ENCODE measurements at regions not wholly inside any gene's neighbourhood (a gene's known extent, or its start where the extent isn't known, plus 50 kb on each side); places are given as distances from the start of the nearest gene placed in this dataset.
"Not testable (repeated sequence)": the region's sequence is repeated elsewhere in the genome, so short reads cannot be mapped to it uniquely, and the experiment has no call there.

DNA sequence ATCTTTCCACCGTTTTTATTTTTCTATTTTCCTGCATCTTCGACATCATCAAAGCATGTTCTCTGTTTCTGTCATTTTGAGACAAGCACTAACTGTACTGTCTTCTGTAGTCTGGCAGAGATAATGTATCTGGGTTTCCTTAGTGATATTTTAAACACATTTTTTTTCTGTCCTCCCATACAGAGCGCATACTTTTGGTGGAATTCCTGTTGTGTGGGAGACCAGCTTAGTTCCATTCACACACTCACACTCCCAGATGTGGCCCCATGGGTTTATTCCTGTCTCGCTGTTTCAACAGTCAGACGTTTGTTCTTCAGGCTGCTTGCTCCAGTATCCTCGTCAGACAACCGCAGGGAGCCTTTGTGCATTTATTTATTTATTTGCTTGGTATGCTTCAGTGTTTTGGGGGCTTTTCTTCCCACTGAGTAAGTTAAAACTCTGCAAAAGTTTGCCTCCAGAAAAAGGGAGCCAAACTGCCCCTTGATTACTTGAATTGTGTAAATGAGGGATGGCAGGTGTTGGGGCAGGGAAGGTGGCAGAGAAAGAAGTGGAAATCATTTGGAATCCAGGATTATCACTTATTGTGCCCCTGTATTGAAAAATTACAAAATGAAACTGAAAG, 456.8 kb upstream of the KLF6 start:
- H3K36me3 ChIP-seq (ENCODE audit: control insufficient read depth in 4 of 4, insufficient read depth in 3 of 4, low read depth in 1 of 4, low read length in 3 of 4): no peaks in the 10 kb centered on the region
- no peak overlapping the region for H3K4me3 ChIP-seq (ENCODE audit: low read depth in 1 of 3, low read length in 3 of 3)
- WGBS: 44% methylated on average over 7 of the region's 7 CpGs
- no peaks in the 10 kb centered on the region for H3K9me3 ChIP-seq (ENCODE audit: control insufficient read depth in 4 of 4, low read length in 3 of 4)
- peaks cover 0 to 3% (median 0%) of the 10 kb centered on the region in 4 donors for H3K4me1 ChIP-seq (ENCODE audit: control insufficient read depth in 4 of 4, insufficient read depth in 4 of 4, low read length in 3 of 4)
- H3K27me3 ChIP-seq (ENCODE audit: control insufficient read depth in 4 of 4, insufficient read depth in 4 of 4, low read length in 3 of 4): peaks cover 0 to 4% (median 0%) of the 10 kb centered on the region in 4 donors
- TF ChIP-seq RAD21 (IDR thresholded peaks at IDR 0.05) (peak in 1 of 2 donors; percentile 25), SP1 (IDR thresholded peaks at IDR 0.05) (peak; percentile 37), TAF1 (conservative IDR thresholded peaks at IDR 0.05) (peak; percentile 57)
- TF ChIP-seq, protein P1, sequence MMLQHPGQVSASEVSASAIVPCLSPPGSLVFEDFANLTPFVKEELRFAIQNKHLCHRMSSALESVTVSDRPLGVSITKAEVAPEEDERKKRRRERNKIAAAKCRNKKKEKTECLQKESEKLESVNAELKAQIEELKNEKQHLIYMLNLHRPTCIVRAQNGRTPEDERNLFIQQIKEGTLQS (IDR thresholded peaks at IDR 0.05): no peak
- H3K27ac ChIP-seq (ENCODE audit: low read depth in 1 of 2, low read length in 2 of 2): peak overlapping the region; percentile 43 to 48
- no peak for DNase-seq (ENCODE audit: low spot score)
- H3K9ac ChIP-seq (ENCODE audit: low read depth in 1 of 2, low read length in 2 of 2): no peak overlapping the region

DNA sequence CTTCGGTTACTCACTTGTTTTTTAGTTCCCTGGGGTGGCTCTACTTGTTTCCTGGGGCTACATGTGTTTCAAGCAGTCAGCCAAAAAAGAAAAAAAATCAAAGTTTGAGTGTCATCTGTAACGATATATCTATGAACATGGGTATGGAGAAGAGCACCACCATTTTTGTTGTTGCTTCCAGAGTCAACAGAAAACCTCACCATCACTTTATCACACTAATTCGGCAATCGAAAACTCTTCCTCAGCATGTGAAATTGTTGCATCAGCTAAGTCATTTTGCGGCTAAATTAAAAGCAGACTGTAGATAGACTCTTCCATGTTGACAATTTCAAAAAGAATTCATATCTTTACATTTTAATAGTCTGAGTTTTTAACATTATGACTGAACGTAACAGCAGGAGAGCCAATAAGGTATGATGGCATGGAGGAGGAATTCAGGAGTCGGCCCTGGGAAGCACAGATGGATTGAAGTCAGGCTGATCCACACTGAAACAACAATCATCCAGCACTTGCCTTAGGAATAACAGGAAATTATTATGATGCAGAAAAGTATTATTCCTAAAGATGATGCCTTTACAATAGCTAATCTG, 455.7 kb upstream of the KLF6 start:
- Histone ChIP-seq H3K9me3 (ENCODE audit: control insufficient read depth in 4 of 4, low read length in 3 of 4) (no peaks in the 10 kb centered on the region), H3K4me3 (ENCODE audit: low read depth in 1 of 3, low read length in 3 of 3) (no peak overlapping the region), H3K36me3 (ENCODE audit: control insufficient read depth in 4 of 4, insufficient read depth in 3 of 4, low read depth in 1 of 4, low read length in 3 of 4) (no peaks in the 10 kb centered on the region), H3K27me3 (ENCODE audit: control insufficient read depth in 4 of 4, insufficient read depth in 4 of 4, low read length in 3 of 4) (peaks cover 0 to 4% (median 0%) of the 10 kb centered on the region in 4 donors), H3K27ac (ENCODE audit: low read depth in 1 of 2, low read length in 2 of 2) (no peak overlapping the region), H3K4me1 (ENCODE audit: control insufficient read depth in 4 of 4, insufficient read depth in 4 of 4, low read length in 3 of 4) (peaks cover 0 to 3% (median 0%) of the 10 kb centered on the region in 4 donors), H3K9ac (ENCODE audit: low read depth in 1 of 2, low read length in 2 of 2) (no peak overlapping the region)
- WGBS: 88% methylated on average over 7 of the region's 7 CpGs
- TF ChIP-seq SP1 (IDR thresholded peaks at IDR 0.05) (no peak), RXRA (IDR thresholded peaks at IDR 0.05) (no peak), HNF4A (conservative IDR thresholded peaks at IDR 0.05) (no peak), TAF1 (conservative IDR thresholded peaks at IDR 0.05) (no peak), YY1 (IDR thresholded peaks at IDR 0.05) (no peak), NR2F2 (IDR thresholded peaks at IDR 0.05) (no peak), GABPA (IDR thresholded peaks at IDR 0.05 in 1 of 2, conservative IDR thresholded peaks at IDR 0.05 in 1 of 2) (no peak), HNF4G (IDR thresholded peaks at IDR 0.05) (no peak), JUND (IDR thresholded peaks at IDR 0.05) (no peak), EGR1 (IDR thresholded peaks at IDR 0.05; ENCODE audit: low read depth in 2 of 2) (no peak), RAD21 (IDR thresholded peaks at IDR 0.05) (no peak), FOXA1 (IDR thresholded peaks at IDR 0.05) (no peak)
- TF ChIP-seq, protein P2, sequence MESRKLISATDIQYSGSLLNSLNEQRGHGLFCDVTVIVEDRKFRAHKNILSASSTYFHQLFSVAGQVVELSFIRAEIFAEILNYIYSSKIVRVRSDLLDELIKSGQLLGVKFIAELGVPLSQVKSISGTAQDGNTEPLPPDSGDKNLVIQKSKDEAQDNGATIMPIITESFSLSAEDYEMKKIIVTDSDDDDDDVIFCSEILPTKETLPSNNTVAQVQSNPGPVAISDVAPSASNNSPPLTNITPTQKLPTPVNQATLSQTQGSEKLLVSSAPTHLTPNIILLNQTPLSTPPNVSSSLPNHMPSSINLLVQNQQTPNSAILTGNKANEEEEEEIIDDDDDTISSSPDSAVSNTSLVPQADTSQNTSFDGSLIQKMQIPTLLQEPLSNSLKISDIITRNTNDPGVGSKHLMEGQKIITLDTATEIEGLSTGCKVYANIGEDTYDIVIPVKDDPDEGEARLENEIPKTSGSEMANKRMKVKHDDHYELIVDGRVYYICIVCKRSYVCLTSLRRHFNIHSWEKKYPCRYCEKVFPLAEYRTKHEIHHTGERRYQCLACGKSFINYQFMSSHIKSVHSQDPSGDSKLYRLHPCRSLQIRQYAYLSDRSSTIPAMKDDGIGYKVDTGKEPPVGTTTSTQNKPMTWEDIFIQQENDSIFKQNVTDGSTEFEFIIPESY (IDR thresholded peaks at IDR 0.05): no peak
- TF ChIP-seq, protein P3, sequence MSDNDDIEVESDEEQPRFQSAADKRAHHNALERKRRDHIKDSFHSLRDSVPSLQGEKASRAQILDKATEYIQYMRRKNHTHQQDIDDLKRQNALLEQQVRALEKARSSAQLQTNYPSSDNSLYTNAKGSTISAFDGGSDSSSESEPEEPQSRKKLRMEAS (IDR thresholded peaks at IDR 0.05): no peak
- TF ChIP-seq, protein P1 (IDR thresholded peaks at IDR 0.05): no peak
- DNase-seq (ENCODE audit: low spot score): no peak

DNA sequence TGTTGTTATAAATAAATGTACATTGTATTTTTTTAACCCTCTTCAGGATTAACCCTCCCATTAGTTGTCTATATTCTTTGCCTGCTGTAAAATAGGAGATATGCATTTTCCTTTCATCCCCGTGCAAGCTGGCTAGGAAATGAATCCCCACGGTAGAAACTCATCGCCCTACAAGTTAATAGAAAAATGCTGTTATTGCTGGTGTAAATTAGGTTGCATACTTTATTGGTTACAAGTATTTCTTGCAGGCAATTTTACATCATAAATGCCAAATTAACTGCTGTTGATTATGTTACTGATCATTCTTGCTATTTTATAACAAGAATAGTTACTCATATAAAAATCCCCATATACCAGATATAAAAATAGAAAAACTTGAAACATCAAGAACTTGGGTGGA, 454.2 kb upstream of the KLF6 start:
- H3K27ac ChIP-seq (ENCODE audit: low read depth in 1 of 2, low read length in 2 of 2): no peak overlapping the region
- H3K4me1 ChIP-seq (ENCODE audit: control insufficient read depth in 4 of 4, insufficient read depth in 4 of 4, low read length in 3 of 4): peaks cover 0 to 3% (median 0%) of the 10 kb centered on the region in 4 donors
- no peak overlapping the region for H3K4me3 ChIP-seq (ENCODE audit: low read depth in 1 of 3, low read length in 3 of 3)
- no peaks in the 10 kb centered on the region for H3K27me3 ChIP-seq (ENCODE audit: control insufficient read depth in 4 of 4, insufficient read depth in 4 of 4, low read length in 3 of 4)
- WGBS: 89% methylated on average over 3 of the region's 3 CpGs
- H3K9me3 ChIP-seq (ENCODE audit: control insufficient read depth in 4 of 4, low read length in 3 of 4): no peaks in the 10 kb centered on the region
- H3K36me3 ChIP-seq (ENCODE audit: control insufficient read depth in 4 of 4, insufficient read depth in 3 of 4, low read depth in 1 of 4, low read length in 3 of 4): no peaks in the 10 kb centered on the region
- H3K9ac ChIP-seq (ENCODE audit: low read depth in 1 of 2, low read length in 2 of 2): no peak overlapping the region
- TF ChIP-seq YY1 (IDR thresholded peaks at IDR 0.05) (no peak), HNF4A (conservative IDR thresholded peaks at IDR 0.05) (no peak), TAF1 (conservative IDR thresholded peaks at IDR 0.05) (no peak), SP1 (IDR thresholded peaks at IDR 0.05) (no peak), GABPA (IDR thresholded peaks at IDR 0.05 in 1 of 2, conservative IDR thresholded peaks at IDR 0.05 in 1 of 2) (no peak), EGR1 (IDR thresholded peaks at IDR 0.05; ENCODE audit: low read depth in 2 of 2) (no peak), NR2F2 (IDR thresholded peaks at IDR 0.05) (no peak), RXRA (IDR thresholded peaks at IDR 0.05) (no peak), JUND (IDR thresholded peaks at IDR 0.05) (no peak), FOXA1 (IDR thresholded peaks at IDR 0.05) (no peak), HNF4G (IDR thresholded peaks at IDR 0.05) (no peak)
- TF ChIP-seq, protein P2 (IDR thresholded peaks at IDR 0.05): no peak
- TF ChIP-seq, protein P3 (IDR thresholded peaks at IDR 0.05): no peak
- TF ChIP-seq, protein P1 (IDR thresholded peaks at IDR 0.05): no peak
- no peak for DNase-seq (ENCODE audit: low spot score)

DNA sequence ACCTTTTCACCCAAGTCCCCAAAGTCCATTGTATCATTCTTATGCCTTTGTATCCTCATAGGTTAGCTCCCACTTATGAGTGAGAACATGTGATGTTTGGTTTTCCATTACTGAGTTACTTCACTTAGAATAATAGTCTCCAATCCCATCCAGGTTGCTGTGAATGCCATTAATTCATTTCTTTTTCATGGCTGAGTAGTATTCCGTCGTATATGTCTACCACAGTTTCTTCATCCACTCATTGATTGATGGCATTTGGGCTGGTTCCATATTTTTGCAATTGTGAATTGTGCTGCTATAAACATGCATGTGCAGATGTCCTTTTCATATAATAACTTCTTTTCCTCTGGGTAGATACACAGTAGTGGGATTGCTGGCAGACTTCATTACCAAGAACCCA, 451.9 kb upstream of the KLF6 start:
- H3K4me3 ChIP-seq (ENCODE audit: low read depth in 1 of 3, low read length in 3 of 3); H3K9me3 ChIP-seq (ENCODE audit: control insufficient read depth in 4 of 4, low read length in 3 of 4); H3K27me3 ChIP-seq (ENCODE audit: control insufficient read depth in 4 of 4, insufficient read depth in 4 of 4, low read length in 3 of 4); H3K4me1 ChIP-seq (ENCODE audit: control insufficient read depth in 4 of 4, insufficient read depth in 4 of 4, low read length in 3 of 4); H3K36me3 ChIP-seq (ENCODE audit: control insufficient read depth in 4 of 4, insufficient read depth in 3 of 4, low read depth in 1 of 4, low read length in 3 of 4); H3K9ac ChIP-seq (ENCODE audit: low read depth in 1 of 2, low read length in 2 of 2); DNase-seq (ENCODE audit: low spot score); H3K27ac ChIP-seq (ENCODE audit: low read depth in 1 of 2, low read length in 2 of 2): not testable (repeated sequence)
- 90% methylated on average over 2 of the region's 2 CpGs for WGBS

Measured in liver (tissue), 7 donors.